ENCODE measurements at regions not wholly inside any gene's neighbourhood (a gene's known extent, or its start where the extent isn't known, plus 50 kb on each side); places are given as distances from the start of the nearest gene placed in this dataset.

DNA sequence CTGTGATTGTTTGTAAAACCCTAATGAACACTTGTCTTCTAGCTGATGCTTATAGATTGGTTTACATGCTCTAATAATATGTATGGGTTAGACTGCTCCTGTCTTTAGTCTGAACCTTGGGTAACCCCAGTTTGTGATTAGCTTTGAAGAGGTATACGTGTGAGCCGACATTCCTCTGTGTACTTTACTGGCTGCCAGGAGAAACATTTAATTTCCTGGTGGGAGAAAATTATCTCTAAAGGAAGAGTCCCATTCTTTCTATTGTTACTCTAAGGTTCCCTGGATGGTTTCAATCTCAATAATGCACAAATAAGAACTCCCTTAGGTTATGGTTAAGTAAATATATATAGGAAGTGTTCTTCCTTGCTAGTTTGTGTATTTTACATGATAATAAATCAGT is 143.6 kb upstream of the ZSWIM2 start:
- DNase-seq (ENCODE audit: extremely low spot score): no peak
- Histone ChIP-seq H3K4me1 (no peaks in the 10 kb centered on the region), H3K27me3 (no peaks in the 10 kb centered on the region), H3K27ac (replicated peaks in 1 of 4) (no peak overlapping the region), H3K4me3 (no peak overlapping the region), H3K9me3 (peaks cover 0 to 9% (median 3%) of the 10 kb centered on the region in 4 donors), H3K36me3 (no peaks in the 10 kb centered on the region)
- intact Hi-C loops (cut with DNase I): no loop called here
- WGBS: 13% methylated on average over 2 of the region's 2 CpGs
- no peak for TF ChIP-seq CTCF (IDR thresholded peaks at IDR 0.05)

DNA sequence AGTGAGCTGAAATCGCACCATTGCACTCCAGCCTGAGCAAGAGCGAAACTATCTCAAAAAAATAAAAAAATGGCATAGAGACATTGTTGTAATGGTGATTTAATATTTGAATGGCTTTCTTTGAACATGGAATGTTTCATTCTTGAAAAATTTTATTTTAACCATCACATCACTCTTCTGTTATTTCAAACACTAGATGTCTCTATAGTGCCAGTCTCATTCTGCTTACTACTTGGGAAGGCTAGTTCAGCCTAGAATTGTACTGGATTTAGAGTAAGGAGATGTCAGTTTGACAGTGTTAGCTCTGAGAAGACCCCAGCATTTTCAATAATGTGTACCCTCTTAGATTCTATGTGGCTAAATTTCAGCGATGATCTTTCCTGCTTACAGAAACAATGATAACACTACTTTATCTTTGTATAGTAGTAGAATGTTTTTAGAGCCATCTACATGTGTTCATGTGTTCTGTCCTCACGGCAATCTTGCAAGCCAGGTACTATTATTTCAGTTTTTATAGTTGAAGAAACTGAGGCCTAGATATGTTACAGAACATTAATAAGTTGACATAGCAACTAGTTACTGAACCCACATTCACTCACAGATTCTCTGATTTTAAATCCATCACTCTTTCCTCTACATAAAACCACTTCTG is 142.9 kb upstream of the ZSWIM2 start:
- H3K27ac ChIP-seq (replicated peaks in 1 of 4): no peak overlapping the region
- intact Hi-C loops (cut with DNase I): no loop called here

GRCh38 chr2:186984966-186985365 is 136.0 kb upstream of the ZSWIM2 start:
- no peaks in the 10 kb centered on the region for H3K36me3 ChIP-seq
- H3K9me3 ChIP-seq: peaks cover 0 to 12% (median 2%) of the 10 kb centered on the region in 4 donors
- intact Hi-C loops (cut with DNase I): no loop called here
- no peaks in the 10 kb centered on the region for H3K27me3 ChIP-seq
- H3K4me3 ChIP-seq: no peak overlapping the region
- peak; percentile 74 for DNase-seq (ENCODE audit: extremely low spot score)
- H3K27ac ChIP-seq (replicated peaks in 1 of 4): no peak overlapping the region
- TF ChIP-seq POLR2A (IDR thresholded peaks at IDR 0.05; ENCODE audit: low read depth) (no peak), POLR2AphosphoS5 (IDR thresholded peaks at IDR 0.05) (no peak), CTCF (IDR thresholded peaks at IDR 0.05) (no peak), EP300 (IDR thresholded peaks at IDR 0.05) (no peak)
- WGBS: 85% methylated on average over 2 of the region's 2 CpGs
- no peaks in the 10 kb centered on the region for H3K4me1 ChIP-seq

More for the DNA sequence above, 142.9 kb upstream of the ZSWIM2 start:
- Histone ChIP-seq H3K4me1 (no peaks in the 10 kb centered on the region), H3K9me3 (peaks cover 0 to 14% (median 3%) of the 10 kb centered on the region in 4 donors), H3K36me3 (no peaks in the 10 kb centered on the region), H3K4me3 (no peak overlapping the region), H3K27me3 (no peaks in the 10 kb centered on the region)
- WGBS: 83% methylated on average over 4 of the region's 4 CpGs
- TF ChIP-seq CTCF (IDR thresholded peaks at IDR 0.05) (no peak), POLR2AphosphoS5 (IDR thresholded peaks at IDR 0.05) (no peak), EP300 (IDR thresholded peaks at IDR 0.05) (no peak), POLR2A (IDR thresholded peaks at IDR 0.05; ENCODE audit: low read depth) (no peak)
- DNase-seq (ENCODE audit: extremely low spot score): no peak

GRCh38 chr2:186984481-186984880 is 135.5 kb upstream of the ZSWIM2 start:
- H3K4me1 ChIP-seq: no peaks in the 10 kb centered on the region
- H3K9me3 ChIP-seq: peaks cover 0 to 7% (median 0%) of the 10 kb centered on the region in 4 donors
- H3K36me3 ChIP-seq: no peaks in the 10 kb centered on the region
- WGBS: 92% methylated on average over 3 of the region's 3 CpGs
- no peak overlapping the region for H3K4me3 ChIP-seq
- intact Hi-C loops (cut with DNase I): no loop called here
- DNase-seq (ENCODE audit: extremely low spot score): peak; percentile 37
- H3K27ac ChIP-seq (replicated peaks in 1 of 4): no peak overlapping the region
- TF ChIP-seq POLR2AphosphoS5 (IDR thresholded peaks at IDR 0.05) (no peak), CTCF (IDR thresholded peaks at IDR 0.05) (no peak), EP300 (IDR thresholded peaks at IDR 0.05) (no peak)
- H3K27me3 ChIP-seq: no peaks in the 10 kb centered on the region
